OCI-LY7 (cell line): ENCODE measurements at regions not wholly inside any gene's neighbourhood (a gene's known extent, or its start where the extent isn't known, plus 50 kb on each side); places are given as distances from the start of the nearest gene placed in this dataset.

Source experiments
- BruUV-seq: library from RNA; stranded (reverse); fragments of 400-500 nt; replicated peaks from 2 replicates; lab custom pipeline; 2021; lab: Mats Ljungman, UMichigan
- CTCF ChIA-PET: fragments of 300-600 bp; sonication (Branson Sonifier 250); formaldehyde crosslinking; loops from one replicate; lab custom pipeline; 2022; ENCODE audit warnings: antibody characterized with exemption; ENCODE audit not compliant: unreplicated experiment; lab: Charles Lee
- POLR2A ChIA-PET: fragments of 300-600 bp; sonication (Branson Sonifier 250); formaldehyde crosslinking; loops from one replicate; lab custom pipeline; 2022; ENCODE audit warnings: antibody characterized with exemption; lab: Charles Lee
- DNase-seq: peaks from one replicate; pipeline ENCODE4 v3.0.0-alpha.2; 2015; ENCODE audit warnings: low spot score
- H2AFZ ChIP-seq: fragments of 200-600 bp; sonication (generic), shearing (Covaris generic); 2 replicates; pipeline ENCODE4 v1.6.1; 2014; ENCODE audit warnings: mild to moderate bottlenecking, antibody characterized with exemption, low read length, moderate library complexity
- H3K27ac ChIP-seq: fragments of 200-600 bp; sonication (generic); 2 replicates; pipeline ENCODE4 v1.5.1; 2014; ENCODE audit warnings: mixed run types, low read depth, mild to moderate bottlenecking, moderate library complexity, low read length, inconsistent platforms; ENCODE audit not compliant: poor library complexity, severe bottlenecking
- H3K36me3 ChIP-seq: fragments of 200-600 bp; sonication (generic); 2 replicates; pipeline ENCODE4 v1.6.1; 2014; ENCODE audit warnings: mild to moderate bottlenecking, antibody characterized with exemption, low read length, moderate library complexity, mixed read lengths; ENCODE audit not compliant: insufficient read depth
- H3K4me1 ChIP-seq: fragments of 200-600 bp; sonication (generic); 2 replicates; pipeline ENCODE4 v1.5.1; 2014; ENCODE audit warnings: mild to moderate bottlenecking, low read length; ENCODE audit not compliant: insufficient read depth, poor library complexity, severe bottlenecking
- H3K4me2 ChIP-seq: fragments of 200-600 bp; sonication (generic); 2 replicates; pipeline ENCODE4 v1.6.1; 2014; ENCODE audit warnings: mild to moderate bottlenecking, low read length
- H3K4me3 ChIP-seq: fragments of 200-600 bp; sonication (generic); 2 replicates; pipeline ENCODE4 v1.5.1; 2014; ENCODE audit warnings: mild to moderate bottlenecking, low read depth, low read length; ENCODE audit not compliant: poor library complexity, severe bottlenecking
- H3K79me2 ChIP-seq: fragments of 200-600 bp; sonication (generic); 2 replicates; pipeline ENCODE4 v1.6.1; 2016; ENCODE audit warnings: low read depth, mild to moderate bottlenecking, low read length, moderate library complexity, mixed read lengths; ENCODE audit not compliant: insufficient read depth
- H3K9me2 ChIP-seq: fragments of 200-600 bp; sonication (generic); 2 replicates; pipeline ENCODE4 v1.6.1; 2016; ENCODE audit warnings: mild to moderate bottlenecking, low read length, mixed read lengths; ENCODE audit not compliant: insufficient read depth
- H3K9me3 ChIP-seq: fragments of 200-600 bp; sonication (generic); 2 replicates; pipeline ENCODE4 v1.6.1; 2014; ENCODE audit warnings: mild to moderate bottlenecking, mixed run types, low read length, mixed read lengths
- H4K20me1 ChIP-seq: fragments of 200-600 bp; sonication (generic); 2 replicates; pipeline ENCODE4 v1.6.1; 2014; ENCODE audit warnings: mild to moderate bottlenecking, antibody characterized with exemption, low read length, moderate library complexity, mixed read lengths; ENCODE audit not compliant: insufficient read depth
- CTCF ChIP-seq: fragments of 200-600 bp; sonication (generic); conservative IDR thresholded peaks from 2 replicates; pipeline ENCODE4 v1.5.1; 2014; ENCODE audit warnings: mild to moderate bottlenecking, antibody characterized with exemption, low read length, moderate library complexity, mixed read lengths
- EZH2phosphoT487 ChIP-seq: fragments of 200-600 bp; sonication (generic); IDR thresholded peaks from 2 replicates; pipeline ENCODE4 v1.6.1; 2018; ENCODE audit warnings: low read depth, borderline replicate concordance, mild to moderate bottlenecking, mixed run types, antibody characterized with exemption, low read length, moderate library complexity, mixed read lengths
- intact Hi-C: fragments of 100-400 bp; cut with micrococcal nuclease; formaldehyde crosslinking; loops from one replicate; pipeline ENCODE4 v1.10.0; 2022; ENCODE audit not compliant: unreplicated experiment

GRCh38 chr2:122704109-122704563 lies 948.7 kb downstream of the TSN start:
- H3K4me1 ChIP-seq, result no peaks in the 10 kb centered on the region
- no peak overlapping the region for H3K4me3 ChIP-seq
- intact Hi-C loops, result no loop called here
- H4K20me1 ChIP-seq, result no peaks in the 10 kb centered on the region
- TF ChIP-seq CTCF, result no peak
- no peak for TF ChIP-seq EZH2phosphoT487
- H2AFZ ChIP-seq, result no peak overlapping the region
- H3K27ac ChIP-seq, result no peak overlapping the region
- DNase-seq, result no peak
- POLR2A ChIA-PET, result no interaction called here
- H3K4me2 ChIP-seq, result no peak overlapping the region
- H3K9me2 ChIP-seq, result no peaks in the 10 kb centered on the region
- H3K36me3 ChIP-seq, result no peaks in the 10 kb centered on the region
- CTCF ChIA-PET, result no interaction called here
- no peaks in the 10 kb centered on the region for H3K9me3 ChIP-seq
- H3K79me2 ChIP-seq, result no peaks in the 10 kb centered on the region
- no TSS peak for BruUV-seq

GRCh38 chr2:122705746-122706145 lies 950.3 kb downstream of the TSN start:
- no TSS peak for BruUV-seq
- Histone ChIP-seq H3K9me3 (no peaks in the 10 kb centered on the region), H3K9me2 (no peaks in the 10 kb centered on the region), H3K79me2 (no peaks in the 10 kb centered on the region), H3K4me3 (no peak overlapping the region), H3K27ac (no peak overlapping the region), H3K36me3 (no peaks in the 10 kb centered on the region), H4K20me1 (no peaks in the 10 kb centered on the region), H2AFZ (no peak overlapping the region), H3K4me2 (no peak overlapping the region), H3K4me1 (no peaks in the 10 kb centered on the region)
- CTCF ChIA-PET, result no interaction called here
- no peak for DNase-seq
- no peak for TF ChIP-seq CTCF
- no peak for TF ChIP-seq EZH2phosphoT487
- POLR2A ChIA-PET, result no interaction called here
- intact Hi-C loops, result no loop called here

- Histone ChIP-seq H3K4me1 (no peaks in the 10 kb centered on the region), H3K79me2 (no peaks in the 10 kb centered on the region), H3K4me2 (no peak overlapping the region), H3K9me3 (no peaks in the 10 kb centered on the region), H4K20me1 (no peaks in the 10 kb centered on the region), H3K9me2 (no peaks in the 10 kb centered on the region), H3K27ac (no peak overlapping the region), H2AFZ (no peak overlapping the region), H3K4me3 (no peak overlapping the region), H3K36me3 (no peaks in the 10 kb centered on the region)
- intact Hi-C loops, result no loop called here
- POLR2A ChIA-PET, result no interaction called here
- no peak for DNase-seq
- no peak for TF ChIP-seq EZH2phosphoT487
- TF ChIP-seq CTCF, result no peak
- BruUV-seq, result no TSS peak
- CTCF ChIA-PET, result no interaction called here
These were observed 951.3 kb downstream of the TSN start for GRCh38 chr2:122706757-122707223.
